Esophagus squamous epithelium (tissue), 4 donors: ENCODE measurements at regions not wholly inside any gene's neighbourhood (a gene's known extent, or its start where the extent isn't known, plus 50 kb on each side); places are given as distances from the start of the nearest gene placed in this dataset.

Experiments
- POLR2A ChIP-seq, 4 donors: fragments of 450-650 bp; IDR thresholded peaks; one replicate each; pipeline ENCODE4 v1.6.1; 2017; ENCODE audit warnings: antibody characterized with exemption in 4 of 4, mild to moderate bottlenecking in 4 of 4, moderate library complexity in 3 of 4
- TF ChIP-seq, protein P1 (sequence below), 6 experiments: fragments of 450-650 bp in 4 of 6; fragments of 200-600 bp in 2 of 6; sonication (generic) in 2 of 6; IDR thresholded peaks; one replicate each; pipeline ENCODE4 v1.5.1; 2016 to 2019; ENCODE audit warnings: antibody characterized with exemption in 6 of 6, mild to moderate bottlenecking in 4 of 6, moderate library complexity in 4 of 6

DNA sequence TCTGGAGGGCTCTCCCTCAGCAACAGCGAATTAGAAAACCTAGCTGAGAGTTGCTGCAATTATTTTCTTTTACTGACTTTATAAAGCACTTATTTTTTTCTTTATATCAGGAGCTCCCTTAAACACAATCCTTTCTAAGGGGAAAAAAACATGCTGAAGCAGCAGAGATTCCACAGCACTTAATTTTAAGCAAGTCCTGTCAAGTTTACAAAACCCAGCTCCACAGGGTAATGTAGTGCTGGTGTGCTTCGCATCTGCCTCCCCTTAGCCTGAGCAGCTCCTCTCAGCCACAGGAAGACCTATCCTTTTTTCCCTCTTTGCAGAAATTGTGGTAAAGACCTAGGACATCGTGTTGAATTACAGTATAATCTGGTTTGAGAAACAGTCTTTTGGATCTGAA, 208.1 kb upstream of the SYNDIG1 start:
- TF ChIP-seq, protein P1, sequence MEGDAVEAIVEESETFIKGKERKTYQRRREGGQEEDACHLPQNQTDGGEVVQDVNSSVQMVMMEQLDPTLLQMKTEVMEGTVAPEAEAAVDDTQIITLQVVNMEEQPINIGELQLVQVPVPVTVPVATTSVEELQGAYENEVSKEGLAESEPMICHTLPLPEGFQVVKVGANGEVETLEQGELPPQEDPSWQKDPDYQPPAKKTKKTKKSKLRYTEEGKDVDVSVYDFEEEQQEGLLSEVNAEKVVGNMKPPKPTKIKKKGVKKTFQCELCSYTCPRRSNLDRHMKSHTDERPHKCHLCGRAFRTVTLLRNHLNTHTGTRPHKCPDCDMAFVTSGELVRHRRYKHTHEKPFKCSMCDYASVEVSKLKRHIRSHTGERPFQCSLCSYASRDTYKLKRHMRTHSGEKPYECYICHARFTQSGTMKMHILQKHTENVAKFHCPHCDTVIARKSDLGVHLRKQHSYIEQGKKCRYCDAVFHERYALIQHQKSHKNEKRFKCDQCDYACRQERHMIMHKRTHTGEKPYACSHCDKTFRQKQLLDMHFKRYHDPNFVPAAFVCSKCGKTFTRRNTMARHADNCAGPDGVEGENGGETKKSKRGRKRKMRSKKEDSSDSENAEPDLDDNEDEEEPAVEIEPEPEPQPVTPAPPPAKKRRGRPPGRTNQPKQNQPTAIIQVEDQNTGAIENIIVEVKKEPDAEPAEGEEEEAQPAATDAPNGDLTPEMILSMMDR (IDR thresholded peaks at IDR 0.05), result no peak
- no peak for TF ChIP-seq POLR2A (IDR thresholded peaks at IDR 0.05)
